H9 (cell line): ENCODE measurements at regions not wholly inside any gene's neighbourhood (a gene's known extent, or its start where the extent isn't known, plus 50 kb on each side); places are given as distances from the start of the nearest gene placed in this dataset.

ENCODE experiments used
- DNase-seq: peaks from one replicate; pipeline ENCODE4 v3.0.0-alpha.2; 2017
- H2AFZ ChIP-seq: one replicate; pipeline ENCODE4 v1.6.1; 2013; ENCODE audit warnings: mild to moderate bottlenecking, low read length, control low read depth, moderate library complexity
- H2AK5ac ChIP-seq: 2 replicates; pipeline ENCODE4 v1.6.1; 2013; ENCODE audit warnings: low read length, control low read depth, mixed read lengths; ENCODE audit not compliant: insufficient read length
- H2BK120ac ChIP-seq: one replicate; pipeline ENCODE4 v1.6.1; 2013; ENCODE audit warnings: low read depth, mild to moderate bottlenecking, low read length, control low read depth, inconsistent platforms; ENCODE audit not compliant: poor library complexity, severe bottlenecking
- H2BK12ac ChIP-seq: 2 replicates; pipeline ENCODE4 v1.6.1; 2013; ENCODE audit warnings: low read length, control low read depth, mixed read lengths, low read depth; ENCODE audit not compliant: insufficient read length
- H2BK15ac ChIP-seq: 2 replicates; pipeline ENCODE4 v1.6.1; 2013; ENCODE audit warnings: low read depth, low read length, control low read depth
- H2BK20ac ChIP-seq: one replicate; pipeline ENCODE4 v1.6.1; 2013; ENCODE audit warnings: low read depth, mild to moderate bottlenecking, low read length, control low read depth, inconsistent platforms; ENCODE audit not compliant: poor library complexity, severe bottlenecking
- H2BK5ac ChIP-seq: 2 replicates; pipeline ENCODE4 v1.6.1; 2013; ENCODE audit warnings: low read length, control low read depth, mixed read lengths; ENCODE audit not compliant: insufficient read length
- H3K14ac ChIP-seq: 2 replicates; pipeline ENCODE4 v1.6.1; 2013; ENCODE audit warnings: low read length, control low read depth; ENCODE audit not compliant: insufficient read depth
- H3K18ac ChIP-seq: 2 replicates; pipeline ENCODE4 v1.6.1; 2013; ENCODE audit warnings: low read depth, mild to moderate bottlenecking, mixed read lengths, low read length, control low read depth; ENCODE audit not compliant: insufficient read length
- H3K23ac ChIP-seq: 2 replicates; pipeline ENCODE4 v1.6.1; 2013; ENCODE audit warnings: low read length, control low read depth, mixed read lengths, low read depth; ENCODE audit not compliant: insufficient read length
- H3K23me2 ChIP-seq: 2 replicates; pipeline ENCODE4 v1.6.1; 2013; ENCODE audit warnings: low read depth, mild to moderate bottlenecking, mixed read lengths, low read length, control low read depth; ENCODE audit not compliant: insufficient read length, poor library complexity, severe bottlenecking
- H3K27ac ChIP-seq: 2 replicates; pipeline ENCODE4 v1.5.1; 2013; ENCODE audit warnings: low read length, control low read depth, mixed read lengths, low read depth; ENCODE audit not compliant: insufficient read length
- H3K27me3 ChIP-seq: 2 replicates; pipeline ENCODE4 v1.6.1; 2013; ENCODE audit warnings: low read length, control low read depth, inconsistent platforms; ENCODE audit not compliant: insufficient read depth
- H3K4ac ChIP-seq: 2 replicates; pipeline ENCODE4 v1.6.1; 2013; ENCODE audit warnings: low read depth, mild to moderate bottlenecking, control low read depth, inconsistent platforms, low read length, moderate library complexity
- H3K4me1 ChIP-seq: 2 replicates; pipeline ENCODE4 v1.6.1; 2013; ENCODE audit warnings: low read length, control low read depth, inconsistent platforms; ENCODE audit not compliant: insufficient read depth
- H3K4me2 ChIP-seq: 2 replicates; pipeline ENCODE4 v1.6.1; 2013; ENCODE audit warnings: low read length, control low read depth, mixed read lengths; ENCODE audit not compliant: insufficient read length, insufficient read depth
- H3K56ac ChIP-seq: 2 replicates; pipeline ENCODE4 v1.6.1; 2013; ENCODE audit warnings: low read depth, mild to moderate bottlenecking, mixed read lengths, low read length, control low read depth; ENCODE audit not compliant: insufficient read length
- H3K79me1 ChIP-seq: 2 replicates; pipeline ENCODE4 v1.6.1; 2013; ENCODE audit warnings: low read depth, mild to moderate bottlenecking, moderate library complexity, low read length, control low read depth, inconsistent platforms; ENCODE audit not compliant: insufficient read depth, poor library complexity, severe bottlenecking
- H3K79me2 ChIP-seq: 2 replicates; pipeline ENCODE4 v1.6.1; 2013; ENCODE audit warnings: low read length, control low read depth, inconsistent platforms; ENCODE audit not compliant: insufficient read depth
- H3K9ac ChIP-seq: 2 replicates; pipeline ENCODE4 v1.6.1; 2013; ENCODE audit warnings: low read length, control low read depth, mixed read lengths; ENCODE audit not compliant: insufficient read length; ENCODE audit errors: extremely low read depth
- H3K9me3 ChIP-seq: one replicate; pipeline ENCODE4 v1.6.1; 2013; ENCODE audit warnings: low read depth, low read length, inconsistent platforms; ENCODE audit not compliant: control insufficient read depth
- H3T11ph ChIP-seq: one replicate; pipeline ENCODE4 v1.6.1; 2013; ENCODE audit warnings: mild to moderate bottlenecking, low read length, control low read depth, inconsistent platforms
- H4K20me1 ChIP-seq: one replicate; pipeline ENCODE4 v1.6.1; 2013; ENCODE audit not compliant: control insufficient read depth, insufficient read length, insufficient read depth
- H4K5ac ChIP-seq: 2 replicates; pipeline ENCODE4 v1.6.1; 2013; ENCODE audit warnings: low read depth, mild to moderate bottlenecking, mixed read lengths, low read length, control low read depth; ENCODE audit not compliant: insufficient read length
- H4K8ac ChIP-seq: replicated peaks from 2 replicates; pipeline ENCODE4 v1.6.1; 2013; ENCODE audit warnings: low read length, control low read depth, mixed read lengths, low read depth; ENCODE audit not compliant: insufficient read length
- H4K91ac ChIP-seq: 2 replicates; pipeline ENCODE4 v1.6.1; 2013; ENCODE audit warnings: low read depth, mild to moderate bottlenecking, moderate library complexity, mixed read lengths, low read length, control low read depth; ENCODE audit not compliant: insufficient read length
- H3K27ac Mint-ChIP-seq, 3 experiments: 2 replicates in 2 of 3; 3 replicates in 1 of 3; pipeline ENCODE4 v1.8.0; 2020 to 2021; ENCODE audit warnings: mixed read lengths in 3 of 3, mild to moderate bottlenecking in 1 of 3, moderate library complexity in 1 of 3
- H3K27me3 Mint-ChIP-seq: 2 replicates; pipeline ENCODE4 v1.8.0; 2021; ENCODE audit warnings: low read depth, mild to moderate bottlenecking, moderate library complexity, mixed read lengths
- H3K36me3 Mint-ChIP-seq, 3 experiments: 2 replicates in 2 of 3; 3 replicates in 1 of 3; pipeline ENCODE4 v1.8.0; 2020 to 2021; ENCODE audit warnings: low read depth in 3 of 3, mixed read lengths in 3 of 3; ENCODE audit not compliant: insufficient read depth in 1 of 3
- H3K4me1 Mint-ChIP-seq, 2 experiments: 2 replicates each; pipeline ENCODE4 v1.8.0; 2020; ENCODE audit warnings: mixed read lengths in 2 of 2
- H3K4me3 Mint-ChIP-seq, 2 experiments: 2 replicates in 1 of 2; 3 replicates in 1 of 2; pipeline ENCODE4 v1.8.0; 2020 to 2021; ENCODE audit warnings: mild to moderate bottlenecking in 2 of 2, mixed read lengths in 2 of 2, moderate library complexity in 1 of 2
- H3K9me3 Mint-ChIP-seq, 2 experiments: 2 replicates in 1 of 2; 3 replicates in 1 of 2; pipeline ENCODE4 v1.8.0; 2020; ENCODE audit warnings: mild to moderate bottlenecking in 2 of 2, mixed read lengths in 2 of 2, moderate library complexity in 1 of 2
- CTCF ChIP-seq: fragments of 200-600 bp; sonication (generic); conservative IDR thresholded peaks from 3 replicates; pipeline ENCODE4 v1.8.0; 2021; ENCODE audit warnings: antibody characterized with exemption, mild to moderate bottlenecking
- WGBS: extraction: QIAGEN DNeasy Blood & Tissue Kit; methylation state at CpG from one replicate; pipeline ENCODE4 v1.1.7; 2013; ENCODE audit warnings: missing lambda C conversion rate, low lambda C conversion rate, mixed read lengths; ENCODE audit not compliant: insufficient read length; ENCODE audit errors: extremely low coverage; 5-methylcytosine and 5-hydroxymethylcytosine counted together

GRCh38 chr1:63127376-63127775 is 195.0 kb upstream of the FOXD3 start:
- Histone ChIP-seq H4K91ac (no peak overlapping the region), H3K9ac (no peak overlapping the region), H3K4ac (no peak overlapping the region), H3K56ac (no peak overlapping the region), H2AK5ac (no peak overlapping the region), H2BK15ac (no peak overlapping the region), H4K5ac (no peak overlapping the region), H3K9me3 (no peaks in the 10 kb centered on the region), H2BK5ac (no peak overlapping the region), H2BK20ac (no peak overlapping the region), H3K79me2 (no peaks in the 10 kb centered on the region), H3K79me1 (no peaks in the 10 kb centered on the region), H3K4me1 (no peaks in the 10 kb centered on the region; the same call in 1 of the 2 replicates), H3K4me2 (no peak overlapping the region), H3K23ac (no peak overlapping the region), H3K23me2 (no peaks in the 10 kb centered on the region), H3K18ac (no peak overlapping the region), H3K14ac (no peak overlapping the region), H2AFZ (no peak overlapping the region), H3T11ph (no peak overlapping the region), H4K8ac (no peak overlapping the region), H3K27me3 (no peaks in the 10 kb centered on the region), H3K27ac (no peak overlapping the region), H2BK12ac (no peak overlapping the region), H4K20me1 (no peaks in the 10 kb centered on the region), H2BK120ac (no peak overlapping the region)
- Mint-ChIP-seq H3K4me1 (peaks cover under 1% of the 10 kb centered on the region in 2 experiments; a peak in 2 of 4 replicates), H3K27me3 (no peaks in the 10 kb centered on the region), H3K27ac (no peak overlapping the region), H3K9me3 (no peaks in the 10 kb centered on the region), H3K4me3 (no peak overlapping the region), H3K36me3 (no peaks in the 10 kb centered on the region)
- no peak for DNase-seq
- WGBS = no CpG with 5 or more reads among the region's 5 CpGs
- TF ChIP-seq CTCF = no peak
